H1 (cell line): ENCODE measurements at regions not wholly inside any gene's neighbourhood (a gene's known extent, or its start where the extent isn't known, plus 50 kb on each side); places are given as distances from the start of the nearest gene placed in this dataset.

Source experiments
- CTCF ChIA-PET: fragments of 300-600 bp; sonication (Branson Sonifier 250); formaldehyde crosslinking; loops from one replicate; lab custom pipeline; 2021; ENCODE audit not compliant: partially characterized antibody; lab: Charles Lee
- POLR2A ChIA-PET: fragments of 300-600 bp; sonication (Branson Sonifier 250); formaldehyde crosslinking; loops from one replicate; lab custom pipeline; 2021; ENCODE audit warnings: inconsistent platforms; ENCODE audit not compliant: partially characterized antibody; lab: Charles Lee
- DNase-seq, 2 experiments: peaks; one replicate each; pipeline versions ENCODE4 v3.0.0 to v3.0.0-alpha.2; 2010 to 2022; ENCODE audit warnings: low spot score in 2 of 2, low read depth in 1 of 2, mixed read lengths in 1 of 2
- FAIRE-seq: peaks from 2 replicates; lab custom pipeline; 2011; peaks lifted over from hg19 to GRCh38; lab: Jason Lieb, UNC
- H2AFZ ChIP-seq: 2 replicates; pipeline ENCODE4 v1.8.1; 2012; ENCODE audit warnings: low read length, inconsistent platforms
- H2AK5ac ChIP-seq: 2 replicates; pipeline ENCODE4 v1.6.1; 2013; ENCODE audit warnings: low read depth, low read length
- H2BK120ac ChIP-seq: replicated peaks from 2 replicates; pipeline ENCODE3; 2013; ENCODE audit warnings: low read depth, low read length, inconsistent platforms
- H2BK12ac ChIP-seq: 2 replicates; pipeline ENCODE4 v1.6.1; 2013; ENCODE audit warnings: low read depth, low read length
- H2BK15ac ChIP-seq: 2 replicates; pipeline ENCODE4 v1.6.1; 2013; ENCODE audit warnings: low read length
- H2BK20ac ChIP-seq: 2 replicates; pipeline ENCODE4 v1.6.1; 2013; ENCODE audit warnings: low read length
- H2BK5ac ChIP-seq: 2 replicates; pipeline ENCODE4 v1.6.1; 2013; ENCODE audit warnings: low read depth, low read length
- H3K14ac ChIP-seq: 2 replicates; pipeline ENCODE4 v1.6.1; 2013; ENCODE audit warnings: inconsistent platforms; ENCODE audit not compliant: insufficient read length
- H3K18ac ChIP-seq: 2 replicates; pipeline ENCODE4 v1.6.1; 2013; ENCODE audit warnings: low read length; ENCODE audit errors: extremely low read depth
- H3K23ac ChIP-seq: 2 replicates; pipeline ENCODE4 v1.6.1; 2013; ENCODE audit warnings: inconsistent platforms; ENCODE audit not compliant: insufficient read length
- H3K23me2 ChIP-seq: 2 replicates; pipeline ENCODE4 v1.6.1; 2013; ENCODE audit warnings: low read depth, low read length
- H3K27ac ChIP-seq: 2 replicates; pipeline ENCODE4 v1.6.1; 2011; ENCODE audit warnings: low read depth, low read length, inconsistent platforms
- H3K27me3 ChIP-seq, 4 experiments: replicated peaks in 1 of 4; 1 replicate in 1 of 4; 2 replicates in 3 of 4; pipeline versions ENCODE4 v1.6.1 to v1.8.1; 2011 to 2013; ENCODE audit warnings: low read length in 3 of 4, mild to moderate bottlenecking in 3 of 4, inconsistent platforms in 2 of 4, mixed read lengths in 2 of 4, moderate library complexity in 1 of 4; ENCODE audit not compliant: control insufficient read depth in 3 of 4, insufficient read depth in 3 of 4; ENCODE audit errors: extremely low read depth in 1 of 4
- H3K36me3 ChIP-seq, 4 experiments: 2 replicates each; pipeline versions ENCODE4 v1.6.1 to v1.8.1; 2011 to 2013; ENCODE audit warnings: mild to moderate bottlenecking in 4 of 4, low read length in 3 of 4, moderate library complexity in 2 of 4, control low read depth in 1 of 4, inconsistent platforms in 1 of 4; ENCODE audit not compliant: insufficient read depth in 4 of 4, control insufficient read depth in 2 of 4
- H3K4ac ChIP-seq: replicated peaks from 2 replicates; pipeline ENCODE3; 2013; ENCODE audit warnings: low read length, low read depth, mixed read lengths, inconsistent platforms; ENCODE audit not compliant: insufficient read length
- H3K4me1 ChIP-seq, 4 experiments: replicated peaks in 1 of 4; 1 replicate in 1 of 4; 2 replicates in 3 of 4; pipeline versions ENCODE4 v1.6.1 to v1.8.1; 2011 to 2013; ENCODE audit warnings: low read length in 3 of 4, inconsistent platforms in 2 of 4, mixed read lengths in 1 of 4; ENCODE audit not compliant: insufficient read depth in 4 of 4, control insufficient read depth in 3 of 4
- H3K4me2 ChIP-seq, 2 experiments: 2 replicates each; pipeline versions ENCODE4 v1.6.1 to v1.8.1; 2011 to 2013; ENCODE audit warnings: low read depth in 2 of 2, low read length in 2 of 2, control low read depth in 1 of 2, inconsistent platforms in 1 of 2, mild to moderate bottlenecking in 1 of 2; ENCODE audit not compliant: insufficient read depth in 1 of 2
- H3K4me3 ChIP-seq, 4 experiments: fragments of 200-600, 300-600 bp in 1 of 4; sonication (generic), shearing (Covaris generic), sonication (Bioruptor Twin) in 1 of 4; 2 replicates each; pipeline versions ENCODE4 v1.5.1 to v1.8.1; 2011 to 2016; ENCODE audit warnings: low read length in 4 of 4, low read depth in 3 of 4, control low read depth in 2 of 4, inconsistent platforms in 2 of 4, mild to moderate bottlenecking in 2 of 4, mixed read lengths in 1 of 4, moderate library complexity in 1 of 4; ENCODE audit not compliant: insufficient read depth in 2 of 4; ENCODE audit errors: extremely low read depth in 1 of 4
- H3K56ac ChIP-seq: replicated peaks from 2 replicates; pipeline ENCODE3; 2013; ENCODE audit warnings: low read depth, mild to moderate bottlenecking, mixed read lengths, low read length, inconsistent platforms; ENCODE audit not compliant: insufficient read length
- H3K79me1 ChIP-seq: 2 replicates; pipeline ENCODE4 v1.6.1; 2013; ENCODE audit warnings: low read depth, low read length, control low read depth
- H3K79me2 ChIP-seq, 2 experiments: 2 replicates each; pipeline versions ENCODE4 v1.6.1 to v1.8.1; 2012 to 2013; ENCODE audit warnings: low read length in 2 of 2, mild to moderate bottlenecking in 2 of 2, inconsistent platforms in 1 of 2; ENCODE audit not compliant: insufficient read depth in 2 of 2, control insufficient read depth in 1 of 2
- H3K9ac ChIP-seq, 4 experiments: replicated peaks in 1 of 4; 1 replicate in 1 of 4; 2 replicates in 3 of 4; pipeline versions ENCODE4 v1.6.1 to v1.8.1; 2011 to 2013; ENCODE audit warnings: low read depth in 3 of 4, low read length in 3 of 4, control low read depth in 2 of 4, mild to moderate bottlenecking in 2 of 4, moderate library complexity in 2 of 4, inconsistent platforms in 1 of 4; ENCODE audit errors: extremely low read depth in 1 of 4
- H3K9me3 ChIP-seq, 2 experiments: 2 replicates each; pipeline versions ENCODE4 v1.6.1 to v1.8.1; 2012 to 2013; ENCODE audit warnings: mild to moderate bottlenecking in 2 of 2, moderate library complexity in 2 of 2, control low read depth in 1 of 2, inconsistent platforms in 1 of 2, low read depth in 1 of 2, low read length in 1 of 2, mixed read lengths in 1 of 2; ENCODE audit not compliant: insufficient read depth in 2 of 2
- H4K20me1 ChIP-seq, 2 experiments: replicated peaks in 1 of 2; 2 replicates each; pipeline versions ENCODE3 to v1.8.1; 2011 to 2013; ENCODE audit warnings: inconsistent platforms in 2 of 2, low read length in 2 of 2, mild to moderate bottlenecking in 1 of 2; ENCODE audit not compliant: insufficient read depth in 2 of 2, control insufficient read depth in 1 of 2
- H4K5ac ChIP-seq: 2 replicates; pipeline ENCODE4 v1.6.1; 2013; ENCODE audit warnings: low read length, low read depth, mixed read lengths, inconsistent platforms; ENCODE audit not compliant: insufficient read length
- H4K8ac ChIP-seq: 2 replicates; pipeline ENCODE4 v1.8.0; 2013; ENCODE audit warnings: mild to moderate bottlenecking, moderate library complexity, low read length, inconsistent platforms; ENCODE audit not compliant: insufficient read depth; ENCODE audit errors: extremely low read depth
- H4K91ac ChIP-seq: replicated peaks from 2 replicates; pipeline ENCODE3; 2013; ENCODE audit warnings: low read length, mixed read lengths, inconsistent platforms; ENCODE audit not compliant: insufficient read length
- BCL11A ChIP-seq, 2 experiments: IDR thresholded peaks; one replicate each; pipeline ENCODE4 v1.6.1; 2011; ENCODE audit warnings: low read depth in 2 of 2, low read length in 2 of 2, mild to moderate bottlenecking in 2 of 2
- EZH2 ChIP-seq: fragments of 200-600 bp; sonication (generic); IDR thresholded peaks from 2 replicates; pipeline ENCODE4 v1.7.1; 2012; ENCODE audit warnings: low read depth, mild to moderate bottlenecking, moderate library complexity, low read length, inconsistent platforms; ENCODE audit not compliant: severe bottlenecking
- WGBS, 2 experiments: shearing (Covaris generic) in 1 of 2; methylation state at CpG; one replicate each; pipeline versions ENCODE4 v1.1.6 to v1.1.7; 2013 to 2015; ENCODE audit warnings: low lambda C conversion rate in 2 of 2, mixed read lengths in 2 of 2, inconsistent platforms in 1 of 2, low coverage in 1 of 2, missing lambda C conversion rate in 1 of 2; ENCODE audit not compliant: insufficient replicate concordance in 2 of 2, insufficient coverage in 1 of 2, insufficient read length in 1 of 2; ENCODE audit errors: extremely low coverage in 1 of 2, missing lambda C conversion rate in 1 of 2; 5-methylcytosine and 5-hydroxymethylcytosine counted together

- Histone ChIP-seq H2BK20ac (no peak overlapping the region), H3K79me1 (no peaks in the 10 kb centered on the region), H2BK15ac (no peak overlapping the region), H3K36me3 (peaks cover 0 to 2% (median 0%) of the 10 kb centered on the region in 4 experiments; a peak in 1 of 8 replicates), H4K91ac (no peak overlapping the region), H2AK5ac (no peak overlapping the region), H3K23ac (no peak overlapping the region), H4K20me1 (peaks cover 5 to 14% of the 10 kb centered on the region in 2 experiments), H3K27me3 (peaks cover 59 to 75% (median 68%) of the 10 kb centered on the region in 4 experiments), H2BK120ac (no peak overlapping the region), H2AFZ (no peak overlapping the region), H3K18ac (no peak overlapping the region), H3K23me2 (peaks cover 2% of the 10 kb centered on the region; the same call in 1 of the 2 replicates), H3K4me3 (no peak overlapping the region), H3K4ac (no peak overlapping the region), H3K9ac (no peak overlapping the region), H3K27ac (no peak overlapping the region), H3K4me2 (no peak overlapping the region), H4K5ac (no peak overlapping the region), H4K8ac (no peak overlapping the region), H2BK5ac (no peak overlapping the region), H3K4me1 (peaks cover 0 to 3% (median 1%) of the 10 kb centered on the region in 4 experiments; a peak in 3 of 7 replicates), H3K14ac (no peak overlapping the region), H3K56ac (no peak overlapping the region), H3K79me2 (no peaks in the 10 kb centered on the region), H2BK12ac (no peak overlapping the region), H3K9me3 (no peaks in the 10 kb centered on the region; a peak in 1 of 4 replicates)
- DNase-seq (no peak), FAIRE-seq (no peak)
- TF ChIP-seq BCL11A (IDR thresholded peaks at IDR 0.05; ENCODE audit: low read depth in 2 of 2, low read length in 2 of 2) (no peak), EZH2 (peak; percentile 2)
- CTCF ChIA-PET = interaction anchor here (0.6 to 1.2 kb wide), 8 partner anchors 10 to 70 kb away, joined by 3 to 4 read pairs (median 3); no protein-coding TSS in a partner anchor
- 76% methylated on average over 7 of the region's 7 CpGs; no CpG with 5 or more reads in 1 of the 2 experiments for WGBS, 2 experiments
- POLR2A ChIA-PET = no interaction called here
Measured at GRCh38 chr15:96406701-96407100, 76.2 kb downstream of the NR2F2 start.
